NCI-H510A treated with DMSO at 0.1 percent for 48 hours (cell line): ENCODE measurements at regions not wholly inside any gene's neighbourhood (a gene's known extent, or its start where the extent isn't known, plus 50 kb on each side); places are given as distances from the start of the nearest gene placed in this dataset.
"Not testable (repeated sequence)": the region's sequence is repeated elsewhere in the genome, so short reads cannot be mapped to it uniquely, and the experiment has no call there.

Experiments
- DNase-seq: peaks from one replicate; lab custom pipeline; 2025; lab: John Stamatoyannopoulos, UW

- DNase-seq, result no peak
Measured at GRCh38 chr2:138066139-138066806, 102.0 kb downstream of the HNMT start.

GRCh38 chr2:138066841-138067240 is 102.6 kb downstream of the HNMT start:
- no peak for DNase-seq

DNA sequence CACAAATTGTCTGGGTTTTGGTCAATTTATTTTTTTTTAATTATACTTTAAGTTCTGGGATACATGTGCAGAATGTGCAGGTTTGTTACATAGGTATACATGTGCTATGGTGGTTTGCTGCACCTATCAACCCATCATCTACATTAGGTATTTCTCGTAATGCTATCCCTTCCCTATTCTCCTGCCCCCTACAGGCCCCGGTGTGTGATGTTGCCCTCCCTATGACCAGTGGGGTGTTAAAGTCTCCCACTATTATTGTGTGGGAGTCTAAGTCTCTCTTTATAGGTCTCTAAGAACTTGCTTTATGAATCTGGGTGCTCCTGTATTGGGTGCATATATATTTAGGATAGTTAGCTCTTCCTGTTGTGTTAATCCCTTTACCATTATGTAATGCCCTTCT is 104.4 kb downstream of the HNMT start:
- DNase-seq, result not testable (repeated sequence)

- not testable (repeated sequence) for DNase-seq
Measured at GRCh38 chr2:138071042-138071719, 106.9 kb downstream of the HNMT start.

DNA sequence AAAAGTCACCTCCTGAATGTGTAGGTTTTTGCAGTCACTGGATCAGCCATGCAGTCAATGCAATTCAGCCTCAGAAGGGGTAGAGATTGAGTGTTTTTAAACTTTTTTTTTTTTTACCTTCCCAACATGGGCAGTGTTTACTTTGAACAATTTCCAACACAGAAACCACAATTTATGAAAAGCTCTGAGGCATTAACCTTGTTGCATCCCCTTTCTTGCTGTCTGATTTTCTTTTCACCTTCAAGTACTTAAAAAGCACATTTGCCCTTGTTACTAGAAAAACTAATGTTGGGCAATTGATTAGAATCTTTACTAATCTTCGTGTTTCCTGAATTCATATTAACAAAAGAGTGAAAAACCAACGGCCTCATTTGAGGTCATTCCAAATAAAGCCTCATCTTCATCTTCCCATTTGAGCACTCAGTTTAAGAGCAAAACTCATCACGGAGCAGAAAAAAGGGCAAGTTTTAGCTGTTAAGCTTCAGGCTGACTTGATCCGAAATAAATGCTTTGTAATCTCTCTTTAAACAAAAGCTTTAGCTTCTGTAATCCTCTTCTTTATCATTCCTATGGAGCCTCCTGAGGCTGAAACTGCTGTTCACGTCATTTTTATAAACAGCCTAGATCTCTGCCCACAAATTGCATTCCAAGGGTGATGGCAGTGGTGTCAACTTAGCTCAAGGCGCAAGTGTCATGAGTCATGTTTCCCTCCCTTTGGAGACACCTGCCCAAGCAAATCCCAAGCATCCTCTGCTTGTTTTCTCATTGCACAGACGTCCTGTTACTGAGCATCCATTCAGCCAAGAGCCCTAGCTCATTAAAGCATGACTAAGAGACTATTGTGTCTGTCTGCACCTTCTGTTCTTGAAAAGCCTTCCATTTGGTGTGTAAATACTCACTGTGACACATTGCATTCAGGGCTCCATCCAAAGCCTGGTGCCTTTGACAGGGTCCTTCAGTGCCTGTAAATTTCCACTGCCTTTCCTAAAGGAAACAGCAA is 107.7 kb downstream of the HNMT start:
- peak; percentile 91 for DNase-seq

- no peak for DNase-seq
Measured at GRCh38 chr2:138078153-138078552, 113.9 kb downstream of the HNMT start.

DNA sequence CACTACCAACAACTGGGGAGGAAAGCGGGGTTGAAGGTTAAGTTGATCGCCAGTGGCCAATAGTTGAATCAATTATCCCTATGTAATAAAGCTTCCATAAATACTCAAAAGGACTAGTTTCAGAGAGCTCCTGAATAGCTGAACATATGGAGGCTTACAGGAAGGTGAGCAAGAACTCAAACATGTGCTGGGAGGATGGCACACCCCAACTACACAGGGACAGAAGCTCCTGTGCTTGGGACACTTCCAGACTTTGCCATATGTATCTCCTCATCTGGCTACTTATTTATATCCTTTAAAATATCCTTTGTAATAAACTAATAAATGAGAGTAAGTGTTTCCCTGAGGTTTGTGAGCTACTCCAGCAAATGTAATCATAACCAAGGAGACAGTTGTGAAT is 115.7 kb downstream of the HNMT start:
- no peak for DNase-seq

DNA sequence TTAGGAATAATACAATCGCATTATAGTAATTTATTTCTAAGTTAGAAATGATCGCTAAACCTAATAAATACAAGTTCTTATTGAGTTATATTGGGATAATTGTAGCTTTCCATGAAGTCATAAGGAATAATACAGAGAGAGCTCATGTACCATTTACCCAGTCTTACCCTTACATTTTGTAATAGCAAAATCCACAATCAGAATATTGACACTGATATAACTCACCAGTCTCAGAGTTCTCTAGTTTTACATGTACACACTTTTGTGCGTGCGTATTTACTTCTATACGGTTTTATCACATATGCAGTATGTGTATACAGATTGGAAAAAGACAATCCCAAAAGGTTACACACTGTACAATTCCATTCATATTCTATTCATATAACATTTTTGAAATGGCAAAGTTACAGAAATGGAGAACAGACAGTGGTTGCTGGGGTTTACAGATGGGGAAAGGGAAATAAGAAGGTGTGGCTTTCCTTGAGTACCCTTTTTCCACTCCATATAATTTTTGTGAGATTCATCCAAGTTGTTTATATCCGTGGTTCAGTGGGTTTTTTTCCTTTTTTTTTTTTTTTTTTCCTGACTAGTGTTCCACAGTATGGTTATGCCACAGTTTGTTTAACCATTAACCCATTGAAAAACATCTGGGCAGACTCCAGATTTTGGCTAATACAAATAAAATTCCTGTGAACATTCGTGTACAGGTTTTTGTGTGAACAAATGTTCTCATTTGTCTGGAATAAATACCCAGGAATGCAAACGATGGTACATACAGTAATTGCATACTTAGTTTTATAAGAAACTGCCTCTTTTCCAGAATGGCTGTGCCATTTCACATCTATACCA is 117.2 kb downstream of the HNMT start:
- no peak for DNase-seq

DNA sequence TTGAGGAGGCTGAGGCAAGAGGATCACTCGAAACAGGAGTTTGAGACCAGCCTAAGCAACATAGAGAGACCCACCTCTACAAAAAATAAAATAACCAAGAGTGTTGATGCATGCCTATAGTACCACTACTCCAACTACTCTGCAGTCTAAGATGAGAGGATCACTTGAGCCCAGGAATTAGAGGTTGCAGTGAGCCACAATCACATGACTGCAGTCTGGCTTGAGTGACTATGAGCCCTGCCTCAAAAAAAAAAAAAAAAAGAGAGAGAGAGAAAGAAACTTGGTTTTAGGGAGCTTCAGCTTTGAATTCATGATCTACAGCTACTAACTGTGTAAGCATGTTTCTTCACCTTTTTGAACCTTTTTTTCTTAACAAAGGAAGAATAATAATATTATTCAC is 119.9 kb downstream of the HNMT start:
- DNase-seq, result no peak

- DNase-seq, result not testable (repeated sequence)
Measured at GRCh38 chr2:138085441-138085840, 121.2 kb downstream of the HNMT start.

DNA sequence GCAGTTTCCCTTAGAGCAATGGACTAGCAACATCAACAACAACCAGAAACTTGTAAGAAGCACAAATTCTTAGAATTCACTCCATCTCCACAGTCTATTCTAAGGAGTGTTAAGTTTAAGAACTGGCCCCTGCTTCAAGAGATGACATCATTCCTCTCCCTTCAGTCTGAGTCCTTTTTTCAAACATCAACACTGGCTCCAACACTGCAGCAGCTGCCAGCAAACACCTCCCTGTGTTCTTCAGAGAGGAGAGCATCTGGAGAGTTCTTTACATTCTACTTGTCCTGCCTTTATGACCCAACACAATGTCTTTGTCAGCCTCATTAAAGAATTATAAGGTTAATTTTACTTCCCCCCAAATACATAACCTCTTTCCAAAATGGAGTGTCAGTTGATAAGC is 122.3 kb downstream of the HNMT start:
- DNase-seq, result no peak

GRCh38 chr2:138087751-138088593 is 123.7 kb downstream of the HNMT start:
- no peak for DNase-seq

GRCh38 chr2:138090330-138090729 is 126.1 kb downstream of the HNMT start:
- DNase-seq, result no peak

- DNase-seq, result no peak
Measured at GRCh38 chr2:138093455-138093854, 129.2 kb downstream of the HNMT start.

DNA sequence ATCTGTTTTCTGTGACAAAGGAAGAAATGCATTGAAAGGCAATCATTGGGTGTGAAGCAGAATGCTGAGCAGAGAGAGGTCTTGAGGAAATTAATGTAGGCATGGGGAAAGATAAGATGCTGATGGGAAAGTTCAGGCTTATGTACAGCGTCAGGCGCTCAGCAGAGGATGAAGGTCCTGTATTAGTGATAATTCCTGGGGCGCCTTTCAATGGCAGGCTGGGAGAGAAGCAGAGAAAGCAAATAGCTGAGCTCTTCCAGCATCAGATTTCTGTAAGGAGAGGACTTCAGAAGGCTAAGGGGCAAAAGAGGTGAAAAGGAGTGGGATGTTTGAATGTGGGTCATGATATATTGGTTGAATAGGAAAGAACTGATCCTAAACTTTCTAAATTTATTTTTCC is 129.8 kb downstream of the HNMT start:
- DNase-seq, result no peak

DNA sequence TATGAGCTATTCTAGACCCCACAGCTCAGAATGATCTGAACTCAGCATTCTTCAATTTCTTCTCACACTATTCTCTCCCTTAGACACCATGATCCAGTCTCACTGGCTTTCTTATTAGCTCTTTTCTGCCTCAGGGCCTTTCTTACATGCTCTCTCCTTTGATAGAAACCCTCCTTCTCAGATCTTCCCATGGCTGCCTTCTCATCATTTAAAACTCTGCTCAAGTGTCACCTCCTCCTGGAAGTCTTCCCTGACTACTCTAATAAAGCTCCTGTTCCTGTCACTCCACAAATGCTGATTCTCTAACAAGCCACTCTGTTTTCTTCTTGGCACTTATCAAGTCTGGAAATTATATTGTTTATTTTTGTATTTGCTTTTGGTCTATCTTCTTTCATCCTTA is 131.1 kb downstream of the HNMT start:
- no peak for DNase-seq

- DNase-seq, result not testable (repeated sequence)
Measured at GRCh38 chr2:138099288-138099687, 135.0 kb downstream of the HNMT start.

DNA sequence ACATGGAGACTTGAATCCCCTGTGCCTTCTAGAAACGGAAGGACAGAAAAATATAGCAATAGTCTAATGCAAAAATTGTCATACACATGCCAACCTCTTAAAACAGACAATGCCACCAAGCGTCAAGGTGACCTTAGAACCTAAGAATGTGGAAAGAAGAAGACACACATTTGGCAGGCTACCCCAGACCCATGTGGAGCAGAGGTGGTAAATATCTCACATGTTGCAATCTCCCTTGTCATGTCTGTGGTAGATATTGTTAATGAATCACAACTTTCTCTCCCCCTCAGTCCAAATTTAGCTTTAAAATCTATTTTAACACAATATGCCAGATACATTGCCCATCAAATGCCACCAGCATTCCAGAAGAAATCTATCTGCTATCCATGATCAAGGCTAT is 137.4 kb downstream of the HNMT start:
- DNase-seq, result no peak

DNA sequence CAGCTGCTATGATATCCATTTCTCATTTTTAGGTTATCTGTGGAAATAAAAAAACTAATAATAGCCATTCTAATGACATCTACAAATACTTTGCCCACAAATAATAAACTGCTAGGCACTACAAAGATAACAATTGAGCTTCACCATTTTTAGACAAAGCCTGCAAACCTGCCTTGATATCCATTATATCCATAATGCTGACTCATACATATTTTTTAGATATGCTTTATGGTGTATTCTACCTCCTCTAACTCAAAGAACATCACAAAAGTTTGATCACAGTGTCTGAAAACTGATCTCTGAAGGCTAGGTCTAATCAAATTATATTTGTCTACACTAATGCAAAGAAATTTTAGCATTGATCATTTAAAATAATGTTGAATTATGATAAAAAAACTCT is 138.4 kb downstream of the HNMT start:
- no peak for DNase-seq

GRCh38 chr2:138103156-138103555 is 138.9 kb downstream of the HNMT start:
- no peak for DNase-seq

DNA sequence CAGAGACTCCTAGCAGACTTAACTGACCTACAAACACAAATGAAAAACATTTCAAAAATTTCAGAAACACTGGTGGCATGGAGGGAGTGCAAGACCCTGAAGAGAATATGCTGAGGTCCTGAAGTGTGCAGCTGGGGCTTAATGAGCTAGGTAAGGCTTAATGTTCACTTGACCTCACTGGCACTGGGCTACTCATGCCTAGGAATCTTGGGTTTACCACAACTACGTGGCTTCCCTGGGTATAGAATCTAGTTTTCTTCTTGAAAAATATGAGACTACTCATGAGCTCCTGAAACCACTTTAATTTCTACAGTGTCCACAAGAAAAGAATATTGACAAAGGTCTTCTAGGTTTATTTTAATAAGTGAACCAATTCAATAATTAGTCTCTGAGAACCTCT is 139.8 kb downstream of the HNMT start:
- DNase-seq, result no peak
